Amniotic epithelial cell (primary cell): ENCODE measurements at regions not wholly inside any gene's neighbourhood (a gene's known extent, or its start where the extent isn't known, plus 50 kb on each side); places are given as distances from the start of the nearest gene placed in this dataset.

Source experiments
- DNase-seq: peaks from one replicate; pipeline ENCODE4 v3.0.0-alpha.2; 2010; ENCODE audit warnings: low read depth

DNA sequence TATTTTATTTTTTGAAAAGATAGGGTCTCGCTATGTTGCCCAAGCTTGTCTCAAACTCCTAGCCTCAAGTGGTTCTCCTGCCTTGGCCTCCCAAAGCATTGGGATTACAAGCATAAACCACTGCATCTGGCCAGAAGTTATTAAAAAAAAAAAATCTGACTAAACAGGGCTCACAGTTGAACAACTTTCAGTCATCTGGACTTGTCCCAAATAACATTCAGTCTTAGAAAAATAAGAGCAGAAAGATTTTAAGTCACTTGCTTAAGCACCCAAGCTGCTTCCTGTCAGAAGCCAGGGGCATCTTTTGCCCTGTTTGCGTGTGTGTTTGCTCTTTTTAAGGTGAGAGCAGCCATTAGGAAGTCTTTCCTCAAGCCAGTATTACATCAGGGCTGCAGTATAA lies 286.8 kb downstream of the LMO4 start:
- no peak for DNase-seq

- DNase-seq = no peak
Measured at GRCh38 chr1:87615901-87616300, 287.2 kb downstream of the LMO4 start.

DNA sequence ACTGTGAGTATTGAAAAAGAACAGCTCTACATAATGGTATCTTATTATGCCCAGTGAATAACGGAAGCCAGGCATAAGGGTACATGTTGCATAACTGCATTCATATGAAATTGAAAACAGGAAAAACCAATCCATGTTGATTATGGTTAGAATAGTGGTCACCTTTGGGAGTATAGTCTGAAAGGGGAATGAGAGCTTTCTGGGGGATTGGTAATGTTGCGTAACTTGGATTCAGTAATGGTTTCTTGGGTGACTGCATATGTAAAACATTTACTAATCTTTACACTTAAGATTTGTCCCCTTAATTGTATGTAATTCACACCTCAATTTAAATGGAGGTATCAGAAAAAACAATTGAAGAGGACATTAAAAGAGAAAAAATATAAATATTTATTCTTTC lies 292.1 kb downstream of the LMO4 start:
- no peak for DNase-seq

DNA sequence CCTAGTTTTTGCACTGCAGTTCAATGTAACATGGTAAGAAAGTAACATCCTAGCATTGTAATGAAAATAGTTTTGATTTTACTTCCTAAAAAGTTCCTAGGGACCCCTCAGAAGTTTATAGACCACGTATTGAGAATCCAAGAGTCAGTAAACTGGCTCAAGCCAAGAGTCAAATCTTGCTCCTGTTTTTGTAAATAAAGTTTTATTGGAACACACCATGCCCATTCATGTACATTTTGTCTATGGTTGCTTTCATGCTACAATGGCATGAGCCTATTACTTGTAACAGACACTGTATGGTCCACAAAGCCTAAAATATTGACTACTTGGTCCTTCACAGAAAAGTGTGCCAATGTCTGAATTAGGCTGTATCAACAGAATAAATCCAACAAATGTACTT lies 301.0 kb downstream of the LMO4 start:
- no peak for DNase-seq

DNA sequence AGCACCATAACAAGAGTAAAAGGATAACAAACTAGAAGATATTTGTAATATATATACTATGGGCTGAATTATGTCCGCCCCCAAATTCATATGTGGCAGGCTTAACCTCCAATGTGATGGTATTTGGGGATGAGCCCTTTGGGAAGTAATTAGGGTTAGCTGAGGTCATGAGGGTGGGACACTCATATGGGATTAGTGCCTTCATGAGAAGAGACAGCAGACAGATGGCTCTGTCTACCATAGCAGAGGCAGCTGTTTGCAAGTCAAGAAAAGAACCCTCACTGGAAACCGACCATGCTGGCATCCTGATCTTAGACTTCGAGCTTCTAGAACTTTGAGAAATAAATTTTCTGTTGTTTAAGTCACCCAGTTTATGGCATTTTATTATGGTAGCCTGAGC lies 303.6 kb downstream of the LMO4 start:
- no peak for DNase-seq

GRCh38 chr1:87636198-87636892 lies 307.7 kb downstream of the LMO4 start:
- no peak for DNase-seq

DNA sequence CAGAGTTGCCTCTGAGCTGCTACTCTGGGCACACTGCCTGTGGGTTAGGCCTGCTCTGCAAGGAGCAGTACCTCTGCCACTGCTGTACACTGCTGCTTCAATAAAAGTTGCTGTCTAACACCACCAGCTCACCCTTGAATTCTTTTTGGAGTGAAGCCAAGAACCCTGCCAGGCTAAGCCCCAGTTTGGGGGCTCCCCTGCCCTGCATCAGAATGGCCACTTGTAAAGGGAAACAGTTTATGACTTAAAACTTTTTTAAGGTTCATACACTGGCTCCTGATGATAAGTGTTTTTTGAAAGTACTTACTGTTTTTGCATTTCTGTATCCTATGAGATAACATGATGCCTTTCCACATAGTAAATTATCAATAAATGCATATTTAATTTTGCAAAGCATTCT lies 310.0 kb downstream of the LMO4 start:
- no peak for DNase-seq

DNA sequence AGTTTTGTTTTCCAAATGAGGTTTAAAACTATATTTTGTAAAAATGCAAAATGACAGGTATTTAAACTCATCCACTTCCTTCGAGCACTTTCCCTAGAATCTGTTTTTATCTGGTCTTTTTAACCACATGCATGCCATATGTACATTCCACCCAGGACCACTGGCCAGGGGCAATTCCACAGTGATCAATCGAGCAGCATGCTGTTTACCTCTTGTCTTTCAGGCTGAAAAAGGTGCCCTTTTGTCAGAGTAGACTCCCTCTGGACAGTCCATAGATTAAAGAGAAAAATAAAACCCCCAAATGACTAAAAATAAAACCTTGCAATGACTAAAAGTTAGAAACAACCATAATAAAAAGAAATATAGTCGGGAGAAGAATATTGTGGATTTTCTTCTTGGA lies 313.3 kb downstream of the LMO4 start:
- no peak for DNase-seq

GRCh38 chr1:87642581-87643221 lies 314.0 kb downstream of the LMO4 start:
- peak; percentile 13 for DNase-seq

DNA sequence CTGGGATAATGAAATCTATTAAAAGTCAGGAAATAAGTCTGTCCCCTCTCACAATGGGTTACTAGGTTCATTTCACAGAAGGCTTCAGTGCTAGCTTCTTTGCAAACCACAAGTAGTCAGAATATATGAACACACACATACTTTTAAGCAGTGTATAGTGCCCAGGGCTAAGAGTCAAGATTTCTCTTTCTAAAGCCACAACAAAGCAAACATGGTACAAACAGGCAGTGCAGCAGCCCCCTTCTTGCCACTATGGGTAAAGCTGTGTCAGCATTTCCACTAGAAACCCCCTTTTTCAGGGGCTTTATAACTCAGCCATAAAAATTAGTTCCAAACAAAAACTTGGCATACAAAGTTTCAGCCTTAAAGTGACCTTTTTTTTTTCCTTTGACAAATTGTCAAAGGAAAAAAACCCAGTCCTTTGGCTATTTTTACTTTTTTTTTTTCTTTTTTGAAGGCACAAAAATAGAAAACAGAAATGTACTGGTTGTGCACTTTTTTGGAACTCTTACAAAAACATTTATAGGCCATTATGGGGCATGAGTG lies 315.4 kb downstream of the LMO4 start:
- DNase-seq = no peak

GRCh38 chr1:87644579-87645190 lies 316.0 kb downstream of the LMO4 start:
- DNase-seq = peak; percentile 13

GRCh38 chr1:87647430-87648177 lies 318.9 kb downstream of the LMO4 start:
- DNase-seq = no peak

DNA sequence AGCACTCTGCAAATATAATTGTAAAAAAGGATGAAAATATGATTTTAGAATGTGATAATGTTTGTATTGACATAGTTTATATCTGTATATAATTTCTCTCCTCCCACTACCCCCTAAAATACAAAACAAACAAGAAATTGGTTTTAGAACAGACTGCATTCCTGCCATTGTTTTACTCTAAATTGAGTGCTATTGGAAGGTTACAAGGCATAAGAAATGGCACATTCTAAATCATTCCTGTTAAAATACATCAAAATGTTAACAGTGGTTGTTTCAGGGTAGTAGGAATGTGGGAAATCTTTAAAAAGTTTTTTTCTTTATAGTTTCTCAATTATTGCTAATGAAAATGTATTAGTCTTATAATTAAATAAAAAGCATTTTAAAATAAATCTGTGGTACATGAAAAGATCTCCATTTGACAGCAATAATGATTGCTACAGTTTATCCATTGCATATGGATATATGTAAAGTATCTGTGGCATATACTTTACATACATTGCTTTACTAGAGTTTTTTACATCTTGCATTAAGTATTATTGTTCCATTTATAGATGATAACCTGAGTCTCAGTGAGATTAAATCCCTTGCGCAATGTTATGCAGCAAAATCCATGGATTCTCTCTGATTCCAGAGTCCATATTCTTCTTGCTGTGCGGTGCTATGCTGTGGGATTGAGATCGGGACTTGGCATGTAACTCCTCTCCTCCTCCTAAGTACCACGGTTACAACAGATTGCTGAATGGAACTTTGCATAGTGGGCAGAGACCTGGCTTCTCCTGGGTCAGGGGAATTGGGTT lies 319.8 kb downstream of the LMO4 start:
- no peak for DNase-seq

DNA sequence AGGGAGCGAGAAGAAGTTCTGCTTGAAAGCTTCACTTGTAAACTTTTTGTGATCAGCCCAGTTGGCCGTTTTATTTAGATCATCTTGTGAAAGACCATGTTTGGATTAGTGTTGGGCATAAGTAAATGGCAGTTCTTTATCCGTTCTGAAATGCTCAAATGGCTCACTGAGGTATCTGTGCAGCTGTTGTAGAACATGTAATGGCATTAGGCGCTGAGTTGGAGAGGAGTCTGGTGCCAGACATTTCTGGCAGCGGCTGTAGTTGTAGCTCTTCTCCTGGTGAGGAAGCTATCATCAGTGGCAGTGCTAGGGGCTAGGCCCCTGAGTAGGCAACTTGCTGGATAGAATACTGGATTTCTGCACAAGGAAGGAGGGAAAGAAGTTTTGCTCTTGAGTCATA lies 321.6 kb downstream of the LMO4 start:
- DNase-seq = no peak

- DNase-seq = no peak
Measured at GRCh38 chr1:87652176-87652575, 323.5 kb downstream of the LMO4 start.

GRCh38 chr1:87665151-87665550 lies 336.5 kb downstream of the LMO4 start:
- DNase-seq = no peak

DNA sequence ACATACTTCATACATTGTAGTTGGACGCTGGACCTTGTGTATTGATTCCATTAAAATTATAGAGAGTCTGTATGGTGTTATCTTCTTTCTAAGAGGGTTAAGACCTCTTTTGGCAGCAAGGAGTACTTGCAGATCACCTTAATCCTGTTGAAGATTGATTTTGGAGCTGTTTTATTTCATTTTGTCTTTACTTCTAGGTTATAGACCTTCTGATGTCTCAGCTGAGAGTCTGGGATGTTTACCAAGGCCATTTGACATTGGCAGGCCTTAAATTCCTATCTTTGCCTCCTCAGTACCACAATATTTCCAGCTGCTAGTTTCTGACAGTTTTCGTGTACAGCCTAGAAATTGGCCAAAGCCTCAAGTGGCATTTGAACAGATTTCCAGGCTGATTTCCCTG lies 338.0 kb downstream of the LMO4 start:
- DNase-seq = no peak

DNA sequence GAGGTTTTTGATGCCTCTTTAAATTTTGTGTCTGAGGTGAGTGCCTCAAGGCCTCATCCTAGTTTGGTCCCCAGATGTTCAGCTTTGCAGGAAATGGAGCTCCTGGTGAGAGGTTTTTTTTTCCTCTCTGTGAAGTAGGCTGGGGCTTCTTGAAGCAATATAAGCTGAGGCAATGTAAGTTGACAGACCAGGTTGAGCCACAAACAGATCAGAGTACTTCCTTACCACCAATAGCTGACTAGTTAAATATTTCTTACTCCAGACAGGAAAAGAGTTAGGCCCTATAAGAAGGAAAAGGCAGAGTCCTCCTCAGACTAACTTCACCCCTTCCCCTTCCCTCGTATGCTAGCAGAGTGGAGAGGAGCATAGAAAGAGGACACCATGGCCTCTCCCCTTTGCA lies 341.0 kb downstream of the LMO4 start:
- DNase-seq = no peak

GRCh38 chr1:87673309-87673708 lies 344.6 kb downstream of the LMO4 start:
- DNase-seq = no peak

- DNase-seq = peak; percentile 12
Measured at GRCh38 chr1:87673748-87674147, 345.1 kb downstream of the LMO4 start.

DNA sequence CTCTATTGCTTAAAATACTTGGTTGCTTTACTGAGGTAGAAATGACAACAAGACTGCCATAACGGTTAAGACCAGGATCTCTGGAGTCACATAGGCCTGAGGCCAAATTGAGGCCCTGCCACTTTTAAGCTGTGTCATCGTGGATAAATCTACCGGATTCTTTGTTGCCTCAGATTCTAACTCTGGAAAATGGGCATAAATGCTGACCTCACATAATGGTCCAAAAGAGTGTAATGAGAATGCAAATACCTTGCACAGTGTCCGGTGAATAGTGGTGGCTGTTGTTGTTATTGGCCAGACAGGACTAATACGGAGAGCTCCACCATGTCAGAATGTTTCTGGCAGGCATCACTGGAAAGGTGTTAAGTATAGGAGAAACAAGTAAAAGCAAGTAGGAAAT lies 346.1 kb downstream of the LMO4 start:
- no peak for DNase-seq

DNA sequence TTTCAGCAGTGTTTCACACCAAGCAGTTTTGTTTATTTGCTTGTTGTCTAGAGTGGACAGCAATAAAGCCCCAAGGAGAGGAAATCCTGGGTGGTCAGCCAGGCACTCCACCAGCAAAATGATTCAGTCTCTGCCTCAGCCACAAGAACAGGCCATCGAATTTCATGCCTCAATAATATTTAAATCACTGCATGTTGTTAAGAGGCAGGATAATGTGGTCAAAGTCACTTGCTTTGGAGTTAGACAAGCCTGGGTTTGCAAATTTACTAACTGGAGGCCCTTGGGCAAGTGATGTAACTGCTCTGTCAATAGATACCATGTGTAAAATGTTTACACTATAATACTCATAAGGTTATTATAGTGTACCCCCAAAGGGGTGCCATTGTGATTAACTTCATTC lies 349.6 kb downstream of the LMO4 start:
- no peak for DNase-seq
